ENCODE measurements at regions not wholly inside any gene's neighbourhood (a gene's known extent, or its start where the extent isn't known, plus 50 kb on each side); places are given as distances from the start of the nearest gene placed in this dataset.

DNA sequence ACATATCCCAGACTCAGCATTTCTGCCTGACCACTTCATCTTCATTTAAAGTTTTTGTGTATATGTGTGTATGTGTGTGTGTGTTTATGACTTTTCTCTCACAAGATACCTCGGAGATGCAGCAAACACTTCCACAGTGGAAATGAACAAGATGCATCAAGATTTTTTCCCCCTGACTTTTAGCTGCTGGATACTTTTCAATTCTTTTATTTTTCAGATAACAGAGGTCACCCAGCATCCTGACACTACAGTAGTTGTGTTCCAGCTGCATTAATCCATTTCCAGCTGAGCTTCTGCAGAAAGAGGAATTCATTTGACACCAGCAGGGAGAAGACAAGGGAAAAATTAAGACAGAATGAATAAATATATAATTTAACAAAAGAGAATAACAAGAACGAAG is 130.2 kb upstream of the PSMD7 start:
- Histone ChIP-seq H3K9me3 (no peaks in the 10 kb centered on the region), H3K27me3 (no peaks in the 10 kb centered on the region), H3K4me3 (no peak overlapping the region), H3K36me3 (no peaks in the 10 kb centered on the region), H3K27ac (no peak overlapping the region), H3K4me1 (no peaks in the 10 kb centered on the region)
- 46 to 60% methylated on average over 2 of the region's 2 CpGs for WGBS, 2 donors
- no peak for DNase-seq (ENCODE audit: low spot score in 2 of 2)
- TF ChIP-seq EP300 (IDR thresholded peaks at IDR 0.05) (no peak), POLR2A (IDR thresholded peaks at IDR 0.05) (no peak)
- TF ChIP-seq, protein P1, sequence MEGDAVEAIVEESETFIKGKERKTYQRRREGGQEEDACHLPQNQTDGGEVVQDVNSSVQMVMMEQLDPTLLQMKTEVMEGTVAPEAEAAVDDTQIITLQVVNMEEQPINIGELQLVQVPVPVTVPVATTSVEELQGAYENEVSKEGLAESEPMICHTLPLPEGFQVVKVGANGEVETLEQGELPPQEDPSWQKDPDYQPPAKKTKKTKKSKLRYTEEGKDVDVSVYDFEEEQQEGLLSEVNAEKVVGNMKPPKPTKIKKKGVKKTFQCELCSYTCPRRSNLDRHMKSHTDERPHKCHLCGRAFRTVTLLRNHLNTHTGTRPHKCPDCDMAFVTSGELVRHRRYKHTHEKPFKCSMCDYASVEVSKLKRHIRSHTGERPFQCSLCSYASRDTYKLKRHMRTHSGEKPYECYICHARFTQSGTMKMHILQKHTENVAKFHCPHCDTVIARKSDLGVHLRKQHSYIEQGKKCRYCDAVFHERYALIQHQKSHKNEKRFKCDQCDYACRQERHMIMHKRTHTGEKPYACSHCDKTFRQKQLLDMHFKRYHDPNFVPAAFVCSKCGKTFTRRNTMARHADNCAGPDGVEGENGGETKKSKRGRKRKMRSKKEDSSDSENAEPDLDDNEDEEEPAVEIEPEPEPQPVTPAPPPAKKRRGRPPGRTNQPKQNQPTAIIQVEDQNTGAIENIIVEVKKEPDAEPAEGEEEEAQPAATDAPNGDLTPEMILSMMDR (IDR thresholded peaks at IDR 0.05): no peak

DNA sequence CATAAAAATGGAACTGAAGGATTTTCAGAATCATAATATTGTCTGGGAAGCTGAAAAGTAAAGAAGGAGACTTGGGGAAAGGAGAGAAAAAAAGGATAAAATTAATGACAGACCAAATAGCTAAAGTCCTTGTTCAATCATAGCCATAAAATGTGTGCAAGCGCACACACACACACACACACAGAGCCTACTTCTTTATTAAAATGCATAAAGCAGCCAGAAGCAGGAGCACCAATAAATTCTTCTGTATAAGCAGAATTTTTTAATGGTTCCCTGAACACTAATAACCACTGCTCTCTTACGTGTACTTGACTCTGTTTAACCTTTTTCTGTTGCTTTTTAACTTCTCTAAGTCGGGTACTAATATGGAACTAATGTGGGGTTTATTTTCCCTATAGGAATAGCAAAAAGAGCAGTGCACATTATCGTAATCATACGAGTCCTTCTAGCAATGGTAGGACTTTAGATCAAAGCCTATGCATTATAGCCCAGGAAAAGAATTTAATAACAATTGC is 131.0 kb upstream of the PSMD7 start:
- no peak for DNase-seq (ENCODE audit: low spot score in 2 of 2)
- H3K27me3 ChIP-seq: no peaks in the 10 kb centered on the region
- H3K4me3 ChIP-seq: no peak overlapping the region
- no peak overlapping the region for H3K27ac ChIP-seq
- H3K4me1 ChIP-seq: no peaks in the 10 kb centered on the region
- H3K9me3 ChIP-seq: peaks cover 0 to 5% (median under 1%) of the 10 kb centered on the region in 4 donors
- TF ChIP-seq, protein P1 (IDR thresholded peaks at IDR 0.05): no peak
- TF ChIP-seq EP300 (IDR thresholded peaks at IDR 0.05) (no peak), POLR2A (IDR thresholded peaks at IDR 0.05) (no peak)
- WGBS, 2 donors: 48 to 50% methylated on average over 5 of the region's 5 CpGs
- H3K36me3 ChIP-seq: no peaks in the 10 kb centered on the region

DNA sequence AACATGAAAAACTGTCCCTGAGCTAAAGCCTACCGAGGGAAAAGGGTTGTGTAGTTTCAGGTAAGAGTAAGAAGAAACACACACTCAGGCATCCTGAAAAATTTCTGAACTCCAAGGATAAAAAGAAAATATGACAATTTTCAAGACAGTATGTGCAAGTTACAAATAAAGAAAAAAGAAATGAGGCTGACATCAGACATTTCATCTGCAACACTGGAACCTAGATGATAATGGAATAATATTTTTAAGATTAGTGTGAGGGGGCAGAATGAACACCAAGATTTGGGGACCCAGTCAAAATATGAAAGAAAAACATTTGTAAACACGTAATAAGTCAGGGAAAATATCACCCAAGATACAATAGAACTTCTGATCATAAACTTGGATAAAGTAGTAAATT is 135.9 kb upstream of the PSMD7 start:
- no peak for TF ChIP-seq POLR2A (IDR thresholded peaks at IDR 0.05)
- TF ChIP-seq EP300 (IDR thresholded peaks at IDR 0.05): no peak
- TF ChIP-seq, protein P1 (IDR thresholded peaks at IDR 0.05): no peak
- no peak for DNase-seq (ENCODE audit: low spot score in 2 of 2)
- H3K27ac ChIP-seq: no peak overlapping the region
- 85 to 88% methylated on average over 2 of the region's 2 CpGs for WGBS, 2 donors
- H3K9me3 ChIP-seq: peaks cover 0 to 6% (median 2%) of the 10 kb centered on the region in 4 donors
- H3K4me1 ChIP-seq: no peaks in the 10 kb centered on the region
- no peak overlapping the region for H3K4me3 ChIP-seq
- H3K27me3 ChIP-seq: no peaks in the 10 kb centered on the region
- no peaks in the 10 kb centered on the region for H3K36me3 ChIP-seq

DNA sequence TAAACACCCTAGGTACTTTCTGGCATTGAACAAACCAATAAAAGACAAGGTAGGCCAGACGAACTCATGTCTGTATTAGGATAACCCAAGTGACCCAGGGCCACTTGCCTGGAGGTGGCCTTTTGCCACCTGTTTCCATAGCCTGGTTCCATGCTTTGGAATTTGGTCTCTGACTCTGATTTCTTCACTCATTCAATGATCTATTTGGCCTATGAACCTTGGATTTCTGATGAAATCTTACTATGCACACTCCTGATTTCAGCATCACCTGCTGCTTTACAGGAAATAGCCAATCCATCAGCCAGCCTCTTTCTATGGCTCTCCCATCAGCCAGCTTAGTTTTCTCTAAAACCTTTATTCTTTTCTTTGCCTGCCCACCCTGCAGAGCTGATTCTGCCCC is 142.8 kb upstream of the PSMD7 start:
- DNase-seq (ENCODE audit: low spot score in 2 of 2): no peak
- 17 to 22% methylated on average over 1 of the region's 1 CpG for WGBS, 2 donors
- H3K4me1 ChIP-seq: no peaks in the 10 kb centered on the region
- TF ChIP-seq, protein P1 (IDR thresholded peaks at IDR 0.05): no peak
- TF ChIP-seq POLR2A (IDR thresholded peaks at IDR 0.05) (no peak), EP300 (IDR thresholded peaks at IDR 0.05) (no peak)
- no peaks in the 10 kb centered on the region for H3K27me3 ChIP-seq
- no peaks in the 10 kb centered on the region for H3K36me3 ChIP-seq
- no peak overlapping the region for H3K4me3 ChIP-seq
- no peak overlapping the region for H3K27ac ChIP-seq
- peaks cover 0 to 4% (median 0%) of the 10 kb centered on the region in 4 donors for H3K9me3 ChIP-seq

DNA sequence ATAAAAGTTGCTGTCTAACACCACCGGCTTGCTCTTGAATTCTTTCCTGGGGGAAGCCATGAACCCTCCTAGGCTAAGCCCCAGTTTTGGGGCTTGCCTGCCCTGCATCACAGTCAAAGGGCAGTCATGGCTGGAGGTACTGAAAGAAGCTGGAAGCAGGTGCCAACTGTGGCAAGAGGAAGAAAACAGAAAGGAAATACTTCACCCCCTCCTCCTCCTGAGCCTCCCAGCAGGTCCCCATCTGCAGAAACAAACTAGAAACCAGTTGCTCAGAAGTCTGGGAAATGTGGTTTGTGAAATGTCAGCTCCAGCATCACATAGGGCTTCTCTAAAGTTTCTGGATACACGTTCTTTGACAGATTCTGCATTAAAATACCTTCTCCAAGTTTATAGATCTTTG is 150.0 kb upstream of the PSMD7 start:
- no peaks in the 10 kb centered on the region for H3K4me1 ChIP-seq
- H3K4me3 ChIP-seq: no peak overlapping the region
- WGBS, 2 donors: 74 to 94% methylated on average over 2 of the region's 2 CpGs
- H3K9me3 ChIP-seq: peaks cover 0 to 2% (median 0%) of the 10 kb centered on the region in 4 donors
- H3K27me3 ChIP-seq: no peaks in the 10 kb centered on the region
- no peaks in the 10 kb centered on the region for H3K36me3 ChIP-seq
- TF ChIP-seq, protein P1 (IDR thresholded peaks at IDR 0.05): no peak
- TF ChIP-seq POLR2A (IDR thresholded peaks at IDR 0.05) (no peak), EP300 (IDR thresholded peaks at IDR 0.05) (no peak)
- DNase-seq (ENCODE audit: low spot score in 2 of 2): no peak
- no peak overlapping the region for H3K27ac ChIP-seq

Measured in tibial nerve (tissue), 4 donors.